ENCODE measurements at regions not wholly inside any gene's neighbourhood (a gene's known extent, or its start where the extent isn't known, plus 50 kb on each side); places are given as distances from the start of the nearest gene placed in this dataset.

DNA sequence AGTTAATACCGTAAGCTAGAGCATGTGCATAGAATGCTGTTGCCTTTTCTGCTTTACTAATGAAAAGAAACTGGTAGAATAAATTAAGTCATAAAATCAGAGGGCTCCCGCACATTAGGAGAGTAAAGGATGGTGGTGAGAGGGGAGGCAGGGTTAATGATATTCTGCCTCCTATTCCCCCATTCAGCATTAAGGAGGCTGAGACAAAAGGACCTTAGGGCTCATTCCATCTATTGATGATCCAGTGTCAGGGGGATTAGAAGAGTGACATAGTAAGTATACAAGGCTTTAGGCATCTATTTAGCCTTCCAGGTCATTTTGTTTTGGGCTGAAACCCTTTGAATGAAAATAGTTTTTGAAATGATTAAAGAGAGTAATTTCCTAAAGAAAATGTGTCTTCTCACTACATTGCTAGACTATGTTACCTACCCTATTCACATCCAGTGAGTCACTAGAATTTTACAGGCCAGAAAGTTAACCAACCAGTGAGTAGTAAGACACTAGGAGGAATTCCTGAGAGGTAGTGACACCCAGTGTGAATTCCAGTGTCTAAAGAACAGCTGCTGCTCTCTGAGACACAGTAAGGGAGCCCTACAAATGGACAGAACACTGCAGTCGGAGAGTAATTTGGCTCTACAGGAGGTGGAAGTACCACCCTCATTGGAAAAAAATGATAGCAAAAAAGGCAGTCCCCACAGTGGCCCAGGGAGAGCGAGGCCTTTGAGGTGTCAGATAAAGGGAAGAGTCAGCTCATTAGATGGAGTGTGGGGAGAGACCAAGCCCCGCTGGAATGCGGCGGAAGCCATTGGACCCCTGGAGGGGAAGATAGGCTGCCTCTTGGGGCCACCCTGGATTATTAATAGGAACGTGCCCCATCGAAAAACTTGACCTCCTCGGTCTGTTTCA lies 67.6 kb downstream of the TUSC7 start:
- Histone ChIP-seq H2AFZ (ENCODE audit: low read length) (no peak overlapping the region), H2BK5ac (ENCODE audit: low read depth, low read length) (no peak overlapping the region), H2AK5ac (ENCODE audit: low read depth, low read length) (no peak overlapping the region), H3K4me1 (replicated peaks in 1 of 4; ENCODE audit: control insufficient read depth in 3 of 4, insufficient read depth in 4 of 4, low read length in 3 of 4) (no peaks in the 10 kb centered on the region; a peak in 1 of 7 replicates), H3K4me3 (ENCODE audit: extremely low read depth in 1 of 4, insufficient read depth in 2 of 4, low read depth in 3 of 4, low read length in 4 of 4) (no peak overlapping the region), H3K18ac (ENCODE audit: extremely low read depth, low read length) (no peak overlapping the region), H3K27ac (ENCODE audit: low read depth, low read length) (no peak overlapping the region), H3K56ac (replicated peaks; ENCODE audit: insufficient read length, low read depth, low read length) (no peak overlapping the region), H3K79me1 (ENCODE audit: low read depth, low read length) (no peaks in the 10 kb centered on the region), H3K4ac (replicated peaks; ENCODE audit: insufficient read length, low read depth, low read length) (no peak overlapping the region), H3K36me3 (ENCODE audit: control insufficient read depth in 2 of 4, insufficient read depth in 4 of 4, low read length in 3 of 4) (no peaks in the 10 kb centered on the region), H2BK120ac (replicated peaks; ENCODE audit: low read depth, low read length) (no peak overlapping the region), H4K20me1 (replicated peaks in 1 of 2; ENCODE audit: control insufficient read depth in 1 of 2, insufficient read depth in 2 of 2, low read length in 2 of 2) (no peaks in the 10 kb centered on the region), H3K23me2 (ENCODE audit: low read depth, low read length) (no peaks in the 10 kb centered on the region), H3K9me3 (ENCODE audit: insufficient read depth in 2 of 2, low read depth in 1 of 2, low read length in 1 of 2) (no peaks in the 10 kb centered on the region), H2BK15ac (ENCODE audit: low read length) (no peak overlapping the region), H3K14ac (ENCODE audit: insufficient read length) (no peak overlapping the region), H4K8ac (ENCODE audit: extremely low read depth, insufficient read depth, low read length) (no peak overlapping the region), H3K79me2 (ENCODE audit: control insufficient read depth in 1 of 2, insufficient read depth in 2 of 2, low read length in 2 of 2) (no peaks in the 10 kb centered on the region), H3K27me3 (replicated peaks in 1 of 4; ENCODE audit: control insufficient read depth in 3 of 4, extremely low read depth in 1 of 4, insufficient read depth in 3 of 4, low read length in 3 of 4) (no peaks in the 10 kb centered on the region), H4K91ac (replicated peaks; ENCODE audit: insufficient read length, low read length) (no peak overlapping the region), H4K5ac (ENCODE audit: insufficient read length, low read depth, low read length) (no peak overlapping the region), H3K23ac (ENCODE audit: insufficient read length) (no peak overlapping the region), H2BK20ac (ENCODE audit: low read length) (no peak overlapping the region), H2BK12ac (ENCODE audit: low read depth, low read length) (no peak overlapping the region), H3K4me2 (ENCODE audit: insufficient read depth in 1 of 2, low read depth in 2 of 2, low read length in 2 of 2) (no peak overlapping the region), H3K9ac (replicated peaks in 1 of 4; ENCODE audit: extremely low read depth in 1 of 4, low read depth in 3 of 4, low read length in 3 of 4) (no peak overlapping the region)
- 87% methylated on average over 10 of the region's 10 CpGs; no CpG with 5 or more reads in 1 of the 2 experiments for WGBS, 2 experiments (ENCODE audit: extremely low coverage in 1 of 2, insufficient coverage in 1 of 2, insufficient read length in 1 of 2, insufficient replicate concordance in 2 of 2, low coverage in 1 of 2, low lambda C conversion rate in 2 of 2, missing lambda C conversion rate in 1 of 2)
- ChIA-PET POLR2A (ENCODE audit: partially characterized antibody) (no interaction called here), CTCF (ENCODE audit: partially characterized antibody) (interaction anchor here (0.7 kb wide), 1 partner anchor 400 kb away, joined by 3 read pairs; no protein-coding TSS in a partner anchor)
- DNase-seq (ENCODE audit: low read depth in 1 of 2, low spot score in 2 of 2) (no peak), FAIRE-seq (no peak)
